ENCODE measurements at regions not wholly inside any gene's neighbourhood (a gene's known extent, or its start where the extent isn't known, plus 50 kb on each side); places are given as distances from the start of the nearest gene placed in this dataset.

GRCh38 chr9:108047264-108047663 is 557.7 kb upstream of the KLF4 start:
- TF ChIP-seq CTCF (IDR thresholded peaks at IDR 0.05; ENCODE audit: unreplicated experiment) = no peak
- CTCF ChIA-PET = no interaction called here
- BruUV-seq (replicated peaks) = no TSS peak
- Mint-ChIP-seq H3K36me3 (ENCODE audit: insufficient read depth, unreplicated experiment) (no peaks in the 10 kb centered on the region), H3K9me3 (ENCODE audit: low read depth, unreplicated experiment) (no peaks in the 10 kb centered on the region), H3K27ac (ENCODE audit: unreplicated experiment) (no peak overlapping the region), H3K27me3 (ENCODE audit: unreplicated experiment) (no peaks in the 10 kb centered on the region), H3K4me1 (ENCODE audit: low read depth, unreplicated experiment) (peaks cover 25% of the 10 kb centered on the region), H3K4me3 (ENCODE audit: low read depth, unreplicated experiment) (no peak overlapping the region)
- no peak for DNase-seq
- intact Hi-C loops (cut with micrococcal nuclease; ENCODE audit: unreplicated experiment) = no loop called here

DNA sequence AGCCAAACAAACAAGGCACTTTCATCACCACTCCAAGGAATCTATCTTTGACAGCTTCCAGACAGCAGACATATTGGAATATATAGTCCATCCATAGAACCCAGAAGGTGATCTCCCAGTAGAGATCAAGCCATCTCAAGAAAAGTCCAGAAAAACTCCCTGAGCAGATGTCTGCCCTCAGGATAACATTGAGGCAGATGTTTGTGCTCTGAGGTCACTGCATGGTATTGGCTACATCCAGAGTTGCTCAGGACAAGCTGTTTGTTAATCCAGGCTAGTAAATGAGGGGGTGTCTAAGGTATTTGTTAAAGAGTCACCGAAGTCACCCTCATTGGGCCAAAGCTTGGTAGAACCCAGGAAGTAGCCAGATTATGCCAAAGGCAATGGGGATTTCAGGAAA is 556.3 kb upstream of the KLF4 start:
- Mint-ChIP-seq H3K4me1 (ENCODE audit: low read depth, unreplicated experiment) (peaks cover 39% of the 10 kb centered on the region), H3K4me3 (ENCODE audit: low read depth, unreplicated experiment) (no peak overlapping the region), H3K27me3 (ENCODE audit: unreplicated experiment) (no peaks in the 10 kb centered on the region), H3K36me3 (ENCODE audit: insufficient read depth, unreplicated experiment) (peaks cover 6% of the 10 kb centered on the region), H3K9me3 (ENCODE audit: low read depth, unreplicated experiment) (no peaks in the 10 kb centered on the region), H3K27ac (ENCODE audit: unreplicated experiment) (no peak overlapping the region)
- TF ChIP-seq CTCF (IDR thresholded peaks at IDR 0.05; ENCODE audit: unreplicated experiment) = no peak
- intact Hi-C loops (cut with micrococcal nuclease; ENCODE audit: unreplicated experiment) = no loop called here
- no peak for DNase-seq
- CTCF ChIA-PET = no interaction called here
- no TSS peak for BruUV-seq (replicated peaks)

- no peak for DNase-seq
- peaks cover 45% of the 10 kb centered on the region for H3K4me1 Mint-ChIP-seq (ENCODE audit: low read depth, unreplicated experiment)
- H3K9me3 Mint-ChIP-seq (ENCODE audit: low read depth, unreplicated experiment) = no peaks in the 10 kb centered on the region
- H3K36me3 Mint-ChIP-seq (ENCODE audit: insufficient read depth, unreplicated experiment) = peaks cover 6% of the 10 kb centered on the region
- intact Hi-C loops (cut with micrococcal nuclease; ENCODE audit: unreplicated experiment) = no loop called here
- CTCF ChIA-PET = no interaction called here
- H3K27me3 Mint-ChIP-seq (ENCODE audit: unreplicated experiment) = no peaks in the 10 kb centered on the region
- no peak overlapping the region for H3K4me3 Mint-ChIP-seq (ENCODE audit: low read depth, unreplicated experiment)
- no TSS peak for BruUV-seq (replicated peaks)
- no peak overlapping the region for H3K27ac Mint-ChIP-seq (ENCODE audit: unreplicated experiment)
- no peak for TF ChIP-seq CTCF (IDR thresholded peaks at IDR 0.05; ENCODE audit: unreplicated experiment)
Observed at GRCh38 chr9:108043585-108043984, 554.0 kb upstream of the KLF4 start.

DNA sequence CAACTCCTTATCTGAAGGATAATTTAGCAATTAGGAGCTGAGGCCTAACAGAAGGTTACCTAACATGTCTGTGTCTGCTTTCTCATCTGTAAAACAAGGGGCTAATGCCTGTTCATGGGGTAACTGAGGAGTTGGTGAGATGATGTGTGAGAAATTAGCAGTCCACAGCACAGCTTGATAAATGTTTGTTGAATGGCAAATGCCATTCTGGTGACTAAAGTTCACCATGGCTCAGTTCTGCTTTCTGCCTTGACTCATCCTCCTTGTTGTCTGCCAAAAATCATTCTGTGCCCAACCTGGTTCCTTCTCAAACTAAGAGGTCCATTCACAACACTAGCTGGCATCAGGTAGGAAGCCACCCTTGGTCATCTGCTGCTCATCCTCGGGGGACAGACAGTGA is 552.0 kb upstream of the KLF4 start:
- H3K4me1 Mint-ChIP-seq (ENCODE audit: low read depth, unreplicated experiment) = peaks cover 53% of the 10 kb centered on the region
- TF ChIP-seq CTCF (IDR thresholded peaks at IDR 0.05; ENCODE audit: unreplicated experiment) = no peak
- H3K27ac Mint-ChIP-seq (ENCODE audit: unreplicated experiment) = peak overlapping the region; percentile 66
- no peaks in the 10 kb centered on the region for H3K27me3 Mint-ChIP-seq (ENCODE audit: unreplicated experiment)
- intact Hi-C loops (cut with micrococcal nuclease; ENCODE audit: unreplicated experiment) = no loop called here
- peaks cover 6% of the 10 kb centered on the region for H3K36me3 Mint-ChIP-seq (ENCODE audit: insufficient read depth, unreplicated experiment)
- DNase-seq = no peak
- no TSS peak for BruUV-seq (replicated peaks)
- H3K4me3 Mint-ChIP-seq (ENCODE audit: low read depth, unreplicated experiment) = no peak overlapping the region
- no peaks in the 10 kb centered on the region for H3K9me3 Mint-ChIP-seq (ENCODE audit: low read depth, unreplicated experiment)
- CTCF ChIA-PET = interaction anchor here (0.6 kb wide), 1 partner anchor 474 kb away, joined by 3 read pairs; no protein-coding TSS in a partner anchor
